Fibroblast of lung (primary cell): ENCODE measurements at regions not wholly inside any gene's neighbourhood (a gene's known extent, or its start where the extent isn't known, plus 50 kb on each side); places are given as distances from the start of the nearest gene placed in this dataset.

Experiments used
- DNase-seq, 2 donors: peaks; one replicate each; pipeline versions ENCODE4 v3.0.0 to v3.0.0-alpha.2; 2010; ENCODE audit warnings: low read depth in 2 of 2
- H2AFZ ChIP-seq: 2 replicates; pipeline ENCODE4 v1.5.1; 2012; ENCODE audit warnings: low read length, control low read depth, inconsistent platforms
- H3K27ac ChIP-seq: 2 replicates; pipeline ENCODE4 v1.5.1; 2011; ENCODE audit warnings: low read length, control low read depth; ENCODE audit not compliant: insufficient read depth
- H3K27me3 ChIP-seq: 2 replicates; pipeline ENCODE4 v1.5.1; 2011; ENCODE audit warnings: mild to moderate bottlenecking, low read length; ENCODE audit not compliant: control insufficient read depth, insufficient read depth
- H3K36me3 ChIP-seq: 2 replicates; pipeline ENCODE4 v1.5.1; 2011; ENCODE audit warnings: low read length; ENCODE audit not compliant: control insufficient read depth, insufficient read depth
- H3K4me1 ChIP-seq: 2 replicates; pipeline ENCODE4 v1.5.1; 2011; ENCODE audit warnings: low read length; ENCODE audit not compliant: control insufficient read depth, insufficient read depth; ENCODE audit errors: extremely low read depth
- H3K4me2 ChIP-seq: 2 replicates; pipeline ENCODE4 v1.5.1; 2011; ENCODE audit warnings: low read length, control low read depth; ENCODE audit not compliant: insufficient read depth; ENCODE audit errors: extremely low read depth
- H3K4me3 ChIP-seq, 4 experiments: fragments of 200-600 bp in 1 of 4; sonication (generic) in 1 of 4; replicated peaks in 1 of 4; 2 replicates each; pipeline ENCODE4 v1.5.1; 2011 to 2016; ENCODE audit warnings: low read length in 4 of 4, low read depth in 3 of 4, mild to moderate bottlenecking in 3 of 4, control low read depth in 2 of 4, inconsistent platforms in 1 of 4, mixed read lengths in 1 of 4; ENCODE audit not compliant: insufficient read depth in 1 of 4; ENCODE audit errors: control extremely low read depth in 1 of 4
- H3K79me2 ChIP-seq: 2 replicates; pipeline ENCODE4 v1.5.1; 2012; ENCODE audit warnings: mild to moderate bottlenecking, low read length, inconsistent platforms; ENCODE audit not compliant: control insufficient read depth, insufficient read depth
- H3K9ac ChIP-seq: 2 replicates; pipeline ENCODE4 v1.5.1; 2011; ENCODE audit warnings: mild to moderate bottlenecking, low read length, control low read depth; ENCODE audit not compliant: insufficient read depth
- H3K9me3 ChIP-seq: 2 replicates; pipeline ENCODE4 v1.5.1; 2012; ENCODE audit warnings: low read depth, low read length; ENCODE audit not compliant: control insufficient read depth, insufficient read depth
- H4K20me1 ChIP-seq: 2 replicates; pipeline ENCODE4 v1.5.1; 2011; ENCODE audit warnings: low read length; ENCODE audit not compliant: control insufficient read depth, insufficient read depth; ENCODE audit errors: extremely low read depth
- EZH2 ChIP-seq: IDR thresholded peaks from 2 replicates; pipeline ENCODE4 v1.5.1; 2012; ENCODE audit warnings: low read length, control low read depth, mild to moderate bottlenecking; ENCODE audit errors: missing control alignments
- TF ChIP-seq, protein P1 (sequence below), 2 donors: IDR thresholded peaks in 1 of 2; conservative IDR thresholded peaks in 1 of 2; 1 replicate in 1 of 2; 2 replicates in 1 of 2; pipeline ENCODE4 v1.5.1; 2011 to 2012; ENCODE audit warnings: low read length in 2 of 2, control low read depth in 1 of 2, inconsistent platforms in 1 of 2, low read depth in 1 of 2, mild to moderate bottlenecking in 1 of 2

DNA sequence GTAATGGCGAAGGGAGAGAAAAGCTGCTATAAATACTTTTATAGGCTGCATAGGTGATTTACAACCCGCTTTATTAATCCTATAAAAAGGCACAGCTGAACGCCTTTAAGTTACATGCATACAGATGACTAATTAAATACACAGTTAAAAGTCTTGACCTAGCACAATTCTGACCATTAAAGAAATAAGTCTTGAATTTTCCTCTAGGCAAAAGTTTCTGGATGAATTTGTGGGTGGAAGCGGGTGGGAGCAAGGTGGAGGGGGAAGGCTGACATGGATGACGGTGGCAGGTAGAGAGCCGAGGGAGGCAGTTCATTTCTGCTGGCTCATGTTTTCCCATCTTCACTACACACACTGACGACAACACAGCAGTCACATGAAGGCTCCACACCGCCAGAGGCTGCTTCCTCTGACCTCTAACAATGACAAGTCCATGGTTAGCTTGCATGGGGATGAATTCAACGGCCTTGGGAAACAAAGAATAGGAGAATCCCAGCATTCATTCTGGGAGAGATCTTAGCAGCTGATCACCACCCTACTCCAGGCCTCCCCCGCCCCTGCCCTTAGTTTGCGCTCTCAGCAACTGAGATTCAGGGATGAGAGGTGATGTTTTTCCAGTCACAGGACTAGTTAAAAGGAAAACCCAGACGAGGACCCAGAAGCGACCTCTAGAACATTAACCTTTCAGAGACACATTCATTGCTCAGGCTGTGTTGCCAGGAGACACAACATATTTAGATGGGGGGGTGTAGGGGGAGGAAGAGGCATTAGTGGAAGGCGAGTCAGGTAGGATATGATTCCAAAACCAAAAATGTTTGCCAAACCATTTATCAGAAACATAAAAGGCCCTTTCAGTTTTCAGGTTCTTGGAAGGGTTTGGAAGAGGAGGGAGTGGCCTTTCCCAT, 329.3 kb downstream of the PIK3R1 start:
- H3K9ac ChIP-seq, result no peak overlapping the region
- TF ChIP-seq, protein P1, sequence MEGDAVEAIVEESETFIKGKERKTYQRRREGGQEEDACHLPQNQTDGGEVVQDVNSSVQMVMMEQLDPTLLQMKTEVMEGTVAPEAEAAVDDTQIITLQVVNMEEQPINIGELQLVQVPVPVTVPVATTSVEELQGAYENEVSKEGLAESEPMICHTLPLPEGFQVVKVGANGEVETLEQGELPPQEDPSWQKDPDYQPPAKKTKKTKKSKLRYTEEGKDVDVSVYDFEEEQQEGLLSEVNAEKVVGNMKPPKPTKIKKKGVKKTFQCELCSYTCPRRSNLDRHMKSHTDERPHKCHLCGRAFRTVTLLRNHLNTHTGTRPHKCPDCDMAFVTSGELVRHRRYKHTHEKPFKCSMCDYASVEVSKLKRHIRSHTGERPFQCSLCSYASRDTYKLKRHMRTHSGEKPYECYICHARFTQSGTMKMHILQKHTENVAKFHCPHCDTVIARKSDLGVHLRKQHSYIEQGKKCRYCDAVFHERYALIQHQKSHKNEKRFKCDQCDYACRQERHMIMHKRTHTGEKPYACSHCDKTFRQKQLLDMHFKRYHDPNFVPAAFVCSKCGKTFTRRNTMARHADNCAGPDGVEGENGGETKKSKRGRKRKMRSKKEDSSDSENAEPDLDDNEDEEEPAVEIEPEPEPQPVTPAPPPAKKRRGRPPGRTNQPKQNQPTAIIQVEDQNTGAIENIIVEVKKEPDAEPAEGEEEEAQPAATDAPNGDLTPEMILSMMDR (conservative IDR thresholded peaks at IDR 0.05 in 1 of 2, IDR thresholded peaks at IDR 0.05 in 1 of 2; ENCODE audit: low read depth in 1 of 2, low read length in 2 of 2), result no peak
- TF ChIP-seq EZH2, result no peak
- H3K4me1 ChIP-seq, result peaks cover 13% of the 10 kb centered on the region
- no peaks in the 10 kb centered on the region for H4K20me1 ChIP-seq
- H3K27ac ChIP-seq, result peak overlapping the region; percentile 23
- H2AFZ ChIP-seq, result no peak overlapping the region
- peak in 1 of 2 donors; percentile 27 for DNase-seq
- H3K79me2 ChIP-seq, result no peaks in the 10 kb centered on the region
- H3K9me3 ChIP-seq, result no peaks in the 10 kb centered on the region
- H3K4me3 ChIP-seq, result no peak overlapping the region
- no peaks in the 10 kb centered on the region for H3K36me3 ChIP-seq
- H3K27me3 ChIP-seq, result no peaks in the 10 kb centered on the region
- no peak overlapping the region for H3K4me2 ChIP-seq

DNA sequence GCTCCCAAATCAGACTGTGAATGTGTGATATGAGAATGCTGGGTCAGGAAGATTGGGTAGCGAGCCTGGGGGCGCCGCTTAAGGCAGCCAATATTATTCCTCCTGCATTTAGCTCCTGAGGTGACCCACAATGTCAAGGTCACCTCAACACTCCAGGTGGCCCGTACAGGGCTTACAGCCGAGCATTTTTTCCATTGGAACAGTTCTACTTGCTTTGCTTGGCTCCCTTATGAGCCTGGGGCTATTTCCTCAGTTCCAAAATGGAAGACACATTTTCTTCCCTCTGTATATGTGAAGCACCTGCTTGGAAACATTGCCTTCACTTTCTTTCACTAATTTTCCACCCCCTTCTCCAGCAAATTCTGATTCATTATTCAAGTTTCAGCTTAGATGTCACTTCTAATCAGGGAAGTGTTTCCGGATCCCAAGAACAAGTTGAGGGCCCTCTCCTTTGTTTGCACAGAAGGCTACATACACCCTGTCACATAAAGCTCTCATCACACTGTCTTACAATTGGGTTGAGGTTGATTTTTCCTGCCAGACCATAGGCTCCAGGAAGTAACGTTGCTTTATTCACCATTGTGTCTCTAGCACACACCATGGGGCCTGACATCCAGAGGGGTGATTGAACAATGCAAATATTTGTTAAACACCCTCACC, 330.2 kb downstream of the PIK3R1 start:
- H4K20me1 ChIP-seq, result no peaks in the 10 kb centered on the region
- peaks cover 13% of the 10 kb centered on the region for H3K4me1 ChIP-seq
- H3K4me2 ChIP-seq, result no peak overlapping the region
- no peaks in the 10 kb centered on the region for H3K9me3 ChIP-seq
- DNase-seq, result no peak
- H3K9ac ChIP-seq, result no peak overlapping the region
- H3K79me2 ChIP-seq, result no peaks in the 10 kb centered on the region
- H3K36me3 ChIP-seq, result no peaks in the 10 kb centered on the region
- no peak overlapping the region for H3K4me3 ChIP-seq
- TF ChIP-seq, protein P1 (conservative IDR thresholded peaks at IDR 0.05 in 1 of 2, IDR thresholded peaks at IDR 0.05 in 1 of 2; ENCODE audit: low read depth in 1 of 2, low read length in 2 of 2), result no peak
- TF ChIP-seq EZH2, result no peak
- no peak overlapping the region for H3K27ac ChIP-seq
- no peaks in the 10 kb centered on the region for H3K27me3 ChIP-seq
- no peak overlapping the region for H2AFZ ChIP-seq

DNA sequence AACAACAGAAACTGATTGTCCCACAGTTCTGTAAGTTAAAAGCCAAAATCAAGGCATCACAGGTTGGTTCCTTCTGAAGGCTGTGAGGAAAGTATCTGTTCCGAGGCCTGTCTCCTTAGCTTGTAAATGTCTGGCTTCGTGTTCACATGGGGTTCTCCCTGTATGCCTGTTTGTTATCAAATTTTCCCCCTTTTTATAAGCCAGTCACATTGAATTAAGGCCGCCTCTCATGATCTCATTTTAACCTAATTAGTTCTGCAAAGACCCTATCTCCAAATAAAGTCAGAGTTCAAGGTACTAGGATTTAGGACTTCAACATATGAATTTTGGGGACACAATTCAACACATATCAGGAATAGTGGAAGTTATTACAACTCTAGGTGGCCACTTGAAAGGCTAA, 331.5 kb downstream of the PIK3R1 start:
- peaks cover 10% of the 10 kb centered on the region for H3K4me1 ChIP-seq
- no peak overlapping the region for H2AFZ ChIP-seq
- H4K20me1 ChIP-seq, result no peaks in the 10 kb centered on the region
- H3K36me3 ChIP-seq, result no peaks in the 10 kb centered on the region
- no peak overlapping the region for H3K4me2 ChIP-seq
- H3K79me2 ChIP-seq, result no peaks in the 10 kb centered on the region
- TF ChIP-seq, protein P1 (conservative IDR thresholded peaks at IDR 0.05 in 1 of 2, IDR thresholded peaks at IDR 0.05 in 1 of 2; ENCODE audit: low read depth in 1 of 2, low read length in 2 of 2), result no peak
- no peak for TF ChIP-seq EZH2
- no peaks in the 10 kb centered on the region for H3K27me3 ChIP-seq
- H3K27ac ChIP-seq, result no peak overlapping the region
- H3K4me3 ChIP-seq, result no peak overlapping the region
- no peak overlapping the region for H3K9ac ChIP-seq
- no peaks in the 10 kb centered on the region for H3K9me3 ChIP-seq
- no peak for DNase-seq
